ENCODE measurements at regions not wholly inside any gene's neighbourhood (a gene's known extent, or its start where the extent isn't known, plus 50 kb on each side); places are given as distances from the start of the nearest gene placed in this dataset.

DNA sequence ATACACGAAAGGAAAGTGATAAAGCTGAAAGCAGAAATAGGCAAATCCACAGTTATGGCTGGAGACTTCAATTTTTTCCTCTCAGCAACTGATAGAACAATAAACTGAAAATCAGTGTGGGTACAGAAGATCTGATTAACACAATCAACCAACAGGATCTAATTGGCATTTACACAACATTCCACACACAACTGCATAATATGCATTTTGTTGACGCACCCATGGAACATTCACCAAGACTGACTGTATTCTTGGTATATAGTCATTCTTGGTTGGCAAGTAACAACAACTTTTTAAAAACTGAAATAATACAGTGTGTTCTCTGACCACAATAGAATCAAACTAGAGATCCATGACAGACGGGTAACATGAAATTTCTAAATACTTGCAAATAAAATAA is 218.7 kb upstream of the S1PR3 start:
- no peak for TF ChIP-seq POLR2A (IDR thresholded peaks at IDR 0.05)
- TF ChIP-seq, protein P1, sequence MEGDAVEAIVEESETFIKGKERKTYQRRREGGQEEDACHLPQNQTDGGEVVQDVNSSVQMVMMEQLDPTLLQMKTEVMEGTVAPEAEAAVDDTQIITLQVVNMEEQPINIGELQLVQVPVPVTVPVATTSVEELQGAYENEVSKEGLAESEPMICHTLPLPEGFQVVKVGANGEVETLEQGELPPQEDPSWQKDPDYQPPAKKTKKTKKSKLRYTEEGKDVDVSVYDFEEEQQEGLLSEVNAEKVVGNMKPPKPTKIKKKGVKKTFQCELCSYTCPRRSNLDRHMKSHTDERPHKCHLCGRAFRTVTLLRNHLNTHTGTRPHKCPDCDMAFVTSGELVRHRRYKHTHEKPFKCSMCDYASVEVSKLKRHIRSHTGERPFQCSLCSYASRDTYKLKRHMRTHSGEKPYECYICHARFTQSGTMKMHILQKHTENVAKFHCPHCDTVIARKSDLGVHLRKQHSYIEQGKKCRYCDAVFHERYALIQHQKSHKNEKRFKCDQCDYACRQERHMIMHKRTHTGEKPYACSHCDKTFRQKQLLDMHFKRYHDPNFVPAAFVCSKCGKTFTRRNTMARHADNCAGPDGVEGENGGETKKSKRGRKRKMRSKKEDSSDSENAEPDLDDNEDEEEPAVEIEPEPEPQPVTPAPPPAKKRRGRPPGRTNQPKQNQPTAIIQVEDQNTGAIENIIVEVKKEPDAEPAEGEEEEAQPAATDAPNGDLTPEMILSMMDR (IDR thresholded peaks at IDR 0.05), result no peak
